ENCODE measurements at regions not wholly inside any gene's neighbourhood (a gene's known extent, or its start where the extent isn't known, plus 50 kb on each side); places are given as distances from the start of the nearest gene placed in this dataset.
"Not testable (repeated sequence)": the region's sequence is repeated elsewhere in the genome, so short reads cannot be mapped to it uniquely, and the experiment has no call there.

DNA sequence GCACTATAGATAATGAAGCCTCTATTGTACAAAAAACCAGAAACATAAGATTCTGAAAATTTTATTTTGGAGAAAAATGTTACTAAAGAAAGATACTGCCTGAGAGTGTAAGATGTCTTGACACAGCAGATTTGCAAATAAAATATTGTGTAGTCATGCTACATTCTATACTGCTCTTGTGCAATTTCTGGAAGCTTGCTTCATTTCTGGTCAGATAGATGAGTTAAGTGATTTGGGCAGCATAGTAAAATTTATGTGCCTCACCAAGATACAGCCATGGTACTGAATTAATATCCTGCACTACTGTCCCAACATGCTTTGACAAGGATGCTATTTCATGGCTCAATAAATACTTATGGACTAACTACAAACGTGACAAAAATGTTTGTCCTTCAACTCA lies 55.1 kb upstream of the STARD13 start:
- peak; percentile 21 for DNase-seq (ENCODE audit: low spot score)

GRCh38 chr13:33341861-33342452 lies 56.4 kb upstream of the STARD13 start:
- no peak for DNase-seq (ENCODE audit: low spot score)

- DNase-seq (ENCODE audit: low spot score): no peak
These were observed 60.3 kb upstream of the STARD13 start for GRCh38 chr13:33345842-33346241.

- no peak for DNase-seq (ENCODE audit: low spot score)
These were observed 62.3 kb upstream of the STARD13 start for GRCh38 chr13:33347861-33348260.

GRCh38 chr13:33348366-33348765 lies 62.8 kb upstream of the STARD13 start:
- peak; percentile 56 for DNase-seq (ENCODE audit: low spot score)

DNA sequence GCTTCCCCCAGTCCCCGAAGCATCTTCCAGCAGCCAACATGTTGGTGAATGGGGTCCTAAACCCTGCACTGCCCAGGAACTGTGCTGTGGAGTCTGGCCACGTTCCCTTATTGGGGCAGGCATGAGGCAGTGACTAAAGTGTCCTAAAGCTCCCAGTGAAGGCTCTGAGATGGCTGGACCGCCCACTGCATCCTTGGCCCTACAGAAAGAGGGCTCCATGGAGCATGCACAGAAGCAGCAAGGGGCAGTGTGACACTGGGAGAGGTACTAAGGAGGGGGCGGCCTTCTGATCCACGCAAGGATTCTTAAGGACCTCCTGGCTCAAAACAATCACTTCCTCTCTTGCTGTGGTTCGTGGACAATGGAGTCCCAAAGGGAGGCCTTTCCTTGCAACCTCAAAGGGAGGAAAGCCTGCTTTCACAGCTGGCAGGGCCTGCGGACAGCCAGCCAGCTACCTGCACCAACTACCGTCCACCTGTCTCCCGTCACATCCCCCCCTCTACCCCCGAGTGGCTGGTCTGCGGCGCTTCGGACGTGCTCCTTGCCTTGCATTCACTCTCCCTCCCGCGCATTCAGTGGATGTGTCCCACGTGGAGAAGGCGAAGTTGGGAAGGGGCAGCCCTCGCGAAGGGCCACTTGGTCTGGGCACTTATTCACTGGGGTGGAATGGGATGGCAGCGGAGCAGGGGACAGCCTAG lies 63.9 kb upstream of the STARD13 start:
- no peak for DNase-seq (ENCODE audit: low spot score)

DNA sequence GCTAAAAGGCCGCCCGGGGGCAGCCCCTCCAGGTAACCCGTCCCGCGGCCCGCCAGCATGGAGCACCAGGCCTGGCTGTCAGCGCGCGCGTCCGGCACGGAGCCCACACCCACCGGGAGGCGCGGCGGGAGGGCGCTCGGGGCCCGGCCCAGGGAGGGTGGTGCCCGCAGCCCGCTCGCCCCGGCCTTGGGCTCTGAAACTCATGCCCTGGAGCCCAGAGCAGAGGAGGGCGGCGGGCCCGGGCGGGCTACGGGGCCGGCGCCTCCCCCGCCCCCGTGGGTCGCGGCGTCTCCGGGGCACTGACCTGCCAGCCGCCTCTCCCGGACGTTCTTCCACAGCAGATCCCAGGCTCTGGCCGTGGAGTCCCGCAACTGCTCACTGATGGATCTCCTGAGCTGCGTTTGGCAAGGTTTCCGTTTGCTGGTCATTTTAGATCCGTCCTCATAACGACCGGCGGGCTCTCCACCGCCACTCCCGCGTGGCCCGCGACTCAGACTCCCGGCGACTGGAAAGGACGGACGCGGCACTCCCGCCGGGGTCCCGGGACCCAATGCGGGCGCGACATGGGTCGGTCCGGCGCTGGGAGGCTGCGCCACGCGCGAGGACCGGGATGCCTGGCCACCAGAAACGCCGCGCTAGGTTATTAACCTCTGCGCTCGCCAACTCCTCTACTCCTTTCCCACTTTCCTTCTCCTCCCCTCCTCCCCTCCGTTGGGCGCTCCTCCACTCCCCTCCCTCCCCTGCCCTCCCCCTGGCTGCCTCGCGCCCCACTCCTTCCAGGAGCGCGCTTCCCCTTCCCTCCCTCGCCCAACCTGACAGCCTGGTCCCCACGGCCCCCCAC lies 64.7 kb upstream of the STARD13 start:
- DNase-seq (ENCODE audit: low spot score): peak; percentile 40

DNA sequence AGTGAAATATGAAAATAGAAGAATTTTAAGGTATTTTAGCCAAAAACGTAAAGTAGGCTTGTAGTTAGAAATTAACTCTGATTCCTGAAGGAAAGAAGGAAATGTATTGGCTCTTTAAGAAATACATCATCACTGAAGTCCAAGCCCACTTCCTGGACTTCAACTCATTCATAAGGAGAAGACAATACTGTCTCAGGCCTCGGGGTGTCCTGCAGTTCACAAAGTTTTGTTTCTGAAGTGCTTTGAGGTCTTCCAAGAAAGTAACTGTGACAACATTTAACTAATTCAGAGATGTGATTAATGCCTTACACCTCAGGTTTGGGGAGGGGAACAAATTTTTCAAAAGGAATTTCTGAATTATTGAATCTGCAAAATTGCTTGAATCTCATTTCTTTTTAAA lies 65.8 kb upstream of the STARD13 start:
- peak; percentile 55 for DNase-seq (ENCODE audit: low spot score)

GRCh38 chr13:33352041-33352440 lies 66.5 kb upstream of the STARD13 start:
- no peak for DNase-seq (ENCODE audit: low spot score)

DNA sequence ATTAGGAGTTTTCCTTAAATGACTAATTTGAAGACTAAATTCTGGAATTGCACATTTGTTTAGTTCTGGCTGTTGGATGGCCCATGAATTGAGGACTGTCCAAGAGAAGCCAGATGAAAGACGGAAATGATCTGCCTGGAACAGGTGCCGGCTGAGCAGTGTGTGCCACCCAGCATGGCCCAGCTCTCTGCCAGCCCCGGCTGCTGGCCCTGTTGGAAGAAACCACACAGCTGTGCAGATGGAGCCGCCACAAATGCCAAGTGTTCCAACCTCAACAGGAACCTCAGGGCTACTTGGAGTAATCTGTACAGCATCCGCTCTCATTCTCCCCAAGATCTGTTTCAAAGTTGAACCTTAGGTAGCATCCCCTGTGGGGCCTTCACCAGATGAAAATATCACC lies 67.0 kb upstream of the STARD13 start:
- DNase-seq (ENCODE audit: low spot score): no peak

- DNase-seq (ENCODE audit: low spot score): no peak
These were observed 67.7 kb upstream of the STARD13 start for GRCh38 chr13:33353210-33353609.

GRCh38 chr13:33353646-33354045 lies 68.1 kb upstream of the STARD13 start:
- DNase-seq (ENCODE audit: low spot score): no peak

DNA sequence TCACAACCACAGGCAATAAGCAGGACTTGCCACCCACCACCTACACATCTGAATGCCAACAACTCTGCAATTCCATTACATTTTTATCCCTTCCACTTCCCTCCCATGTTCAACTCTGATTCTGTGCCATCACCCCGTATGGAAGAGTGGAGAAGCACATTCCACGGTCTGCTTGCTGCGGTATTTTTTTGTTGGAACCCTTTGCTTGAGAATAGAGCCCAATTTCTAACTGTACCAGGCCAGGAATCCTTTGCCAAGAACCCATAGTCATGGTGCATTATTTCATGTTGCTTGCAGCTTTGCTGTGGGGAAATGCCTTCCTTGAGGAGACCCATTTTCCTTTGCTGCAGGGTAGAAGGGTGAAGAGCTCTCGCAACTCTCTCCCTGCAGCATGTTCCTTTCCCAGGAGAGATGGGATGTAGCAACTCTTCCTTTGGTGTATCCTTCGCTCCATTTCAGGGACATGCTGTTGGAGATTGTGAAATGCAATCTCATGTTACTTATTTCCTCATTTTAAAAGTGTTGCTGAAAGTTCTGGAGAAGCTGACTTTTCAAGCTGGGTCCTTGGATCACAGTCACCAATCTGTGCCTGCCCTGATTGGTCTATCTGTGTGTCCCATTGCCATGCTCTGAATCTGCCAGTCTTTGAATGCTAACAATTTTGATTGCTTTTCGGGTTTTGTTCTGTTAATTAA lies 69.8 kb upstream of the STARD13 start:
- DNase-seq (ENCODE audit: low spot score): peak; percentile 33

GRCh38 chr13:33358076-33358475 lies 72.5 kb upstream of the STARD13 start:
- DNase-seq (ENCODE audit: low spot score): not testable (repeated sequence)

DNA sequence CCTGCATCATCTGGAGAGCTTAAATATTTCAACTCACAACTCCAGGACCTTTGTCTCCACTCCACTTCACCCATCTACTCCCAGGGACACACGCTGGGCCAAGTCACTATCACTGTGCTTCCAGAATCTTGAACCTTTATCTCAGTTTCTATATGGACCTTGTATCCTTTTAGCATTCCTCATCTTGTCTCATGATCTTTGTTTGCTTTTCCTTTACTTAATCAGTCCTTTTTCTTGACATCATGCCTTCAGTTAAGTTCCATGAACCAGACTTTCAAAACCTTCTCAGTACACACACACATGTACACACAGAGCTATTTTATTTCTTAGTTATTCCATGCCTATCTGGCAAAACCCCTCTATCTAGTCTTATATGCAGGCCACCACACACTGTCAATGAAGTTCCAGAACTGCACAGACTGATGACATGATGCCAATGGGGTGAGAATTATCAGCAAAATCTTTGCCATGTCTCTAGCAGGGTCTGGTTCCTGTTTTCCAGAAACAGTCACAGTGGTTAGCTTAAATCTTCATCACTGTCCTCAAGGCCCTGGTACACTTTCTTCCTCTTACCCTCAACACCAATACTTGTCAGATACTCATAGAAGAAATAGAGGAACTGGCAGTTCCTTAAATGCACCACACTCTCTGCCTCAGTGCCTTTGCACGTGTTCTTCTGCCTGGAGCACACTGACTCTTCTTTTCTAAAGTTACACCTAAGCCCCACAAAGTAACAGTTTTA lies 77.6 kb upstream of the STARD13 start:
- no peak for DNase-seq (ENCODE audit: low spot score)

DNA sequence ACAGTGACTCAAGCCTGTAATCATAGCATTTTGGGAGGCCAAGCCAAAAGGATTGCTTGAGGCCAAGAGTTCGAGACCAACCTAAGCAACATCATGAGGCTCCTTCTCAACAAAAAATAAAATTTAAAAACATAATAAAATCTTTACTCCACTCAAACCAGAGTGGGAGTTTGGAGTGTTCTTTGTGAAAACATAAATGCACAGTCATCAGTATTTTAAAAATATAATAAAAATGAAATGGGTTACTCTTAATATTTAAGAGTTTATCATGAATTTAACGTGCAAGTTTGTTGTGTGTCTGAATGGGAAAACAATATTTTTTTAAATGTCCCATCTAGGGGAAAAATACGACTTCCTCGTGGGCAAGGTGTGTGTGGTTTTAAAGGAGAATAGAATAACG lies 78.6 kb upstream of the STARD13 start:
- DNase-seq (ENCODE audit: low spot score): no peak

DNA sequence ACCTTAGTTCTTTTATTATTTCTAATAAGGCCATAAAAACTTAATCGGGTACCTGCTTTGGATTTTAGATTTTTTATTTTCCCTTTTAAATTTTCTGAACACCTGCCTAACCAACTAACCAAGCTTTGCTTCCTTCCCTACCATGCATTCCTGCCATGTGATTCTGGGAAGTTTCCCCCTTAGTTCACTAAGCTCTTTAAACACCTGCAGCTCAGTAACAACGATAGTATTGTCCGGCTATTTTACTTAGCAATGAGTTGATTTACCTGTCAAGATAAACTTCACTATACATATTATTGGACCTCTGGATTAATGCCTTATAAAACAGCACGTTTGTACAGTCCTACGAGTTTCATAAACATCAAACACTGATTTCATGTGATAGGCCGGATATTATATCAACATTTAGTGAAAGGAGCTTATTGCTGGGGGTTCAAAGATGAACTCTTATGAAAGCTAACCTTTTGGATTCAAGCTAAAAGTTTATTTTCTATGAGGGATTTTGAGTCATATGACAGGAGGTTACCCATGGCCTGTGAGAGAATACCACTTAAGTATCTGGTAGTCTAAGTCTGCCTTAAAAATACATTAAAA lies 81.0 kb upstream of the STARD13 start:
- no peak for DNase-seq (ENCODE audit: low spot score)

- DNase-seq (ENCODE audit: low spot score): no peak
These were observed 81.8 kb upstream of the STARD13 start for GRCh38 chr13:33367171-33367895.

- DNase-seq (ENCODE audit: low spot score): no peak
These were observed 82.4 kb upstream of the STARD13 start for GRCh38 chr13:33367926-33368325.

GRCh38 chr13:33369073-33369472 lies 83.5 kb upstream of the STARD13 start:
- no peak for DNase-seq (ENCODE audit: low spot score)

All from AG08395 (cell line).